ENCODE measurements at regions not wholly inside any gene's neighbourhood (a gene's known extent, or its start where the extent isn't known, plus 50 kb on each side); places are given as distances from the start of the nearest gene placed in this dataset.
"Not testable (repeated sequence)": the region's sequence is repeated elsewhere in the genome, so short reads cannot be mapped to it uniquely, and the experiment has no call there.

DNA sequence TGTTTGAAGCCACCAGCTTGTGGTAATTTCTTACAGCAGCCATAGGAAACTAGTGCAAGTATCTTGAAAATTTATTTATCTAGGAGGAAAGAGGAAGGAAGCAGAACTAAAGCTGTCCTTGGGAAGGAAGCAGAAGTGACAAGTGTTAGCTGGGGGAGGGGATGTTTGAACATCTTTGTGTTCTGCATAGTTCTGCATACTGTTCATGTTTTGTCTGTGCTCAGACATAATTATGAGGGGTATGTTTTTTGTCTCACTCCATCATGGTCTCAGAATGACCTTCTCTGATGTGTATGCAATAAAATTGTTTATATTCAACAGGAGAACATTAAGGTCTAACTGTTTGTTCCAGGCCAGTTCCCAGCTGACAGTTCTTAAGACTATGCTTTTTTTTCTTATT lies 606.5 kb downstream of the GALC start:
- TF ChIP-seq EZH2phosphoT487 (IDR thresholded peaks at IDR 0.05; ENCODE audit: borderline replicate concordance, low read length) = no peak
- TF ChIP-seq, protein P1, sequence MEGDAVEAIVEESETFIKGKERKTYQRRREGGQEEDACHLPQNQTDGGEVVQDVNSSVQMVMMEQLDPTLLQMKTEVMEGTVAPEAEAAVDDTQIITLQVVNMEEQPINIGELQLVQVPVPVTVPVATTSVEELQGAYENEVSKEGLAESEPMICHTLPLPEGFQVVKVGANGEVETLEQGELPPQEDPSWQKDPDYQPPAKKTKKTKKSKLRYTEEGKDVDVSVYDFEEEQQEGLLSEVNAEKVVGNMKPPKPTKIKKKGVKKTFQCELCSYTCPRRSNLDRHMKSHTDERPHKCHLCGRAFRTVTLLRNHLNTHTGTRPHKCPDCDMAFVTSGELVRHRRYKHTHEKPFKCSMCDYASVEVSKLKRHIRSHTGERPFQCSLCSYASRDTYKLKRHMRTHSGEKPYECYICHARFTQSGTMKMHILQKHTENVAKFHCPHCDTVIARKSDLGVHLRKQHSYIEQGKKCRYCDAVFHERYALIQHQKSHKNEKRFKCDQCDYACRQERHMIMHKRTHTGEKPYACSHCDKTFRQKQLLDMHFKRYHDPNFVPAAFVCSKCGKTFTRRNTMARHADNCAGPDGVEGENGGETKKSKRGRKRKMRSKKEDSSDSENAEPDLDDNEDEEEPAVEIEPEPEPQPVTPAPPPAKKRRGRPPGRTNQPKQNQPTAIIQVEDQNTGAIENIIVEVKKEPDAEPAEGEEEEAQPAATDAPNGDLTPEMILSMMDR (IDR thresholded peaks at IDR 0.05; ENCODE audit: low read depth, low read length, poor library complexity, severe bottlenecking) = no peak
- no peaks in the 10 kb centered on the region for H3K27me3 ChIP-seq (ENCODE audit: control insufficient read depth, low read length)
- no peaks in the 10 kb centered on the region for H3F3A ChIP-seq (ENCODE audit: control insufficient read depth, insufficient read depth)
- H4K20me1 ChIP-seq (ENCODE audit: control insufficient read depth, insufficient read depth, low read depth, low read length) = no peaks in the 10 kb centered on the region
- H3K4me3 ChIP-seq (ENCODE audit: low read length) = no peak overlapping the region
- H3K36me3 ChIP-seq (ENCODE audit: control insufficient read depth, low read length) = no peaks in the 10 kb centered on the region
- no peaks in the 10 kb centered on the region for H3K79me2 ChIP-seq (ENCODE audit: control insufficient read depth, low read length)
- no peak overlapping the region for H3K27ac ChIP-seq (ENCODE audit: low read depth, low read length)
- no peaks in the 10 kb centered on the region for H3K9me2 ChIP-seq (replicated peaks; ENCODE audit: control insufficient read depth, low read length)
- no peaks in the 10 kb centered on the region for H3K9me3 ChIP-seq (ENCODE audit: control insufficient read depth, insufficient read depth, low read length)
- no peak overlapping the region for H3K4me2 ChIP-seq (ENCODE audit: low read length)
- H3K4me1 ChIP-seq (ENCODE audit: control insufficient read depth, low read length) = no peaks in the 10 kb centered on the region

DNA sequence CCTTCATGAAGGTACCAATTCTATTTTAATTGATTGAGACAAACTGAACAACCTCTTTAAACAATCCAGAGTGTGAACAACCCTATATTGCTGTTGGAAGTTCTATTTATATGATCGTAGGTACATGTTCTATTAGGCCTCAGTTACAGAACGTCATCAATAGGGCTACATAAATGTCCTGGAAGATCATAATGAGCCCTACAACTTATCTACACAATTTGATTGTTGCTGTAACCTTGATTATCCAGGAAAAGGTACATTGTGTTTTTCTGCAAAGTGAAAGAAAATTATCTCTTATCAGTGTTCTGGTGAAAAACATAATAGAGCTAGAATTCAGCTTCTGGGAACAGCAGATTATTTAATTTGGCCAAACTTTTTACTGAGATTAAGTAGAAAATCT lies 612.9 kb downstream of the GALC start:
- TF ChIP-seq EZH2phosphoT487 (IDR thresholded peaks at IDR 0.05; ENCODE audit: borderline replicate concordance, low read length) = no peak
- TF ChIP-seq, protein P1 (IDR thresholded peaks at IDR 0.05; ENCODE audit: low read depth, low read length, poor library complexity, severe bottlenecking) = no peak
- no peaks in the 10 kb centered on the region for H3K9me2 ChIP-seq (replicated peaks; ENCODE audit: control insufficient read depth, low read length)
- H3K4me1 ChIP-seq (ENCODE audit: control insufficient read depth, low read length) = no peaks in the 10 kb centered on the region
- no peaks in the 10 kb centered on the region for H3K9me3 ChIP-seq (ENCODE audit: control insufficient read depth, insufficient read depth, low read length)
- no peak overlapping the region for H3K4me2 ChIP-seq (ENCODE audit: low read length)
- H4K20me1 ChIP-seq (ENCODE audit: control insufficient read depth, insufficient read depth, low read depth, low read length) = no peaks in the 10 kb centered on the region
- no peaks in the 10 kb centered on the region for H3K27me3 ChIP-seq (ENCODE audit: control insufficient read depth, low read length)
- no peaks in the 10 kb centered on the region for H3K36me3 ChIP-seq (ENCODE audit: control insufficient read depth, low read length)
- no peak overlapping the region for H3K4me3 ChIP-seq (ENCODE audit: low read length)
- no peaks in the 10 kb centered on the region for H3K79me2 ChIP-seq (ENCODE audit: control insufficient read depth, low read length)
- no peak overlapping the region for H3K27ac ChIP-seq (ENCODE audit: low read depth, low read length)
- no peaks in the 10 kb centered on the region for H3F3A ChIP-seq (ENCODE audit: control insufficient read depth, insufficient read depth)

DNA sequence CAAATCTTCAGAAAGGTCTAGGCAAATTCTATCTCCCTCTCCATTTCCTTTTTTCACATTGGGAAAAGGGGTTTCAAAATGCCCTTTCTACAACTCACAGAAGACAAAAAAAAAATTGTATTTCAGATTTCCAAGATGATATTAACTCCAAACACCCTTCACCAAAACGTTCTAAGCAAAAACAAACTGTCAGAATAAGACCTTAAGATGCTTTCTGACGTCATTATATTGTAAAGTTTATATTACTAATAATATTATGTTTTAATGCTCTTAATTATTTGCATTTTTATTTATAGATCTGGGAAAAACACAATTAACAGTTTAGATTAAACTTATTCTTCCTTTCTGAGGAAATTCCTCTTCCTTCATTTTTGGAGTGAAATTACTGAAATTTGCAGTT lies 624.2 kb downstream of the GALC start:
- Histone ChIP-seq H3K9me2 (replicated peaks; ENCODE audit: control insufficient read depth, low read length) (no peaks in the 10 kb centered on the region), H3K4me1 (ENCODE audit: control insufficient read depth, low read length) (no peaks in the 10 kb centered on the region), H3K36me3 (ENCODE audit: control insufficient read depth, low read length) (no peaks in the 10 kb centered on the region), H3F3A (ENCODE audit: control insufficient read depth, insufficient read depth) (no peaks in the 10 kb centered on the region), H3K79me2 (ENCODE audit: control insufficient read depth, low read length) (no peaks in the 10 kb centered on the region), H3K4me2 (ENCODE audit: low read length) (no peak overlapping the region), H3K27ac (ENCODE audit: low read depth, low read length) (no peak overlapping the region), H4K20me1 (ENCODE audit: control insufficient read depth, insufficient read depth, low read depth, low read length) (no peaks in the 10 kb centered on the region), H3K27me3 (ENCODE audit: control insufficient read depth, low read length) (no peaks in the 10 kb centered on the region), H3K4me3 (ENCODE audit: low read length) (no peak overlapping the region), H3K9me3 (ENCODE audit: control insufficient read depth, insufficient read depth, low read length) (no peaks in the 10 kb centered on the region)
- no peak for TF ChIP-seq EZH2phosphoT487 (IDR thresholded peaks at IDR 0.05; ENCODE audit: borderline replicate concordance, low read length)
- TF ChIP-seq, protein P1 (IDR thresholded peaks at IDR 0.05; ENCODE audit: low read depth, low read length, poor library complexity, severe bottlenecking) = no peak

DNA sequence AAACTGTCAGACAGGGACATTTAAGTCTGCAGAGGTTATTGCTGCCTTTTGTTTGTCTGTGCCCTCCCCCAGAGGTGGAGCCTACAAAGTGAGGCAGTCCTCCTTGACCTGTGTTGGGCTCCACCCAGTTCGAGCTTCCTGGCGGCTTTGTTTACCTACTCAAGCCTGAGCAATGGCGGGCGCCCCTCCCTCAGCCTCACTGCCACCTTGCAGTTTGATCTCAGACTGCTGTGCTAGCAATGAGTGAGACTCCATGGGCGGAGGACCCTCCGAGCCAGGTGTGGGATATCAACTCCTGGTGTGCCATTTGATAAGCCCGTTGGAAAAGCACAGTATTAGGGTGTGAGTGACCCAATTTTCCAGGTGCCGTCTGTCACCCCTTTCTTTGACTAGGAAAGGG lies 632.7 kb downstream of the GALC start:
- not testable (repeated sequence) for H3K9me3 ChIP-seq (ENCODE audit: control insufficient read depth, insufficient read depth, low read length); H3F3A ChIP-seq (ENCODE audit: control insufficient read depth, insufficient read depth)

More for the DNA sequence above, 632.7 kb downstream of the GALC start:
- H3K9me2 ChIP-seq (replicated peaks; ENCODE audit: control insufficient read depth, low read length); H3K27me3 ChIP-seq (ENCODE audit: control insufficient read depth, low read length); H3K4me2 ChIP-seq (ENCODE audit: low read length); H3K36me3 ChIP-seq (ENCODE audit: control insufficient read depth, low read length); H3K4me1 ChIP-seq (ENCODE audit: control insufficient read depth, low read length); H4K20me1 ChIP-seq (ENCODE audit: control insufficient read depth, insufficient read depth, low read depth, low read length); H3K79me2 ChIP-seq (ENCODE audit: control insufficient read depth, low read length); H3K27ac ChIP-seq (ENCODE audit: low read depth, low read length); H3K4me3 ChIP-seq (ENCODE audit: low read length): not testable (repeated sequence)
